H9 (cell line): ENCODE measurements at regions not wholly inside any gene's neighbourhood (a gene's known extent, or its start where the extent isn't known, plus 50 kb on each side); places are given as distances from the start of the nearest gene placed in this dataset.

Experiments used
- DNase-seq: peaks from one replicate; pipeline ENCODE4 v3.0.0-alpha.2; 2017
- H2AFZ ChIP-seq: one replicate; pipeline ENCODE4 v1.6.1; 2013; ENCODE audit warnings: mild to moderate bottlenecking, low read length, control low read depth, moderate library complexity
- H2AK5ac ChIP-seq: 2 replicates; pipeline ENCODE4 v1.6.1; 2013; ENCODE audit warnings: low read length, control low read depth, mixed read lengths; ENCODE audit not compliant: insufficient read length
- H2BK120ac ChIP-seq: one replicate; pipeline ENCODE4 v1.6.1; 2013; ENCODE audit warnings: low read depth, mild to moderate bottlenecking, low read length, control low read depth, inconsistent platforms; ENCODE audit not compliant: poor library complexity, severe bottlenecking
- H2BK12ac ChIP-seq: 2 replicates; pipeline ENCODE4 v1.6.1; 2013; ENCODE audit warnings: low read length, control low read depth, mixed read lengths, low read depth; ENCODE audit not compliant: insufficient read length
- H2BK15ac ChIP-seq: 2 replicates; pipeline ENCODE4 v1.6.1; 2013; ENCODE audit warnings: low read depth, low read length, control low read depth
- H2BK20ac ChIP-seq: one replicate; pipeline ENCODE4 v1.6.1; 2013; ENCODE audit warnings: low read depth, mild to moderate bottlenecking, low read length, control low read depth, inconsistent platforms; ENCODE audit not compliant: poor library complexity, severe bottlenecking
- H2BK5ac ChIP-seq: 2 replicates; pipeline ENCODE4 v1.6.1; 2013; ENCODE audit warnings: low read length, control low read depth, mixed read lengths; ENCODE audit not compliant: insufficient read length
- H3K14ac ChIP-seq: 2 replicates; pipeline ENCODE4 v1.6.1; 2013; ENCODE audit warnings: low read length, control low read depth; ENCODE audit not compliant: insufficient read depth
- H3K18ac ChIP-seq: 2 replicates; pipeline ENCODE4 v1.6.1; 2013; ENCODE audit warnings: low read depth, mild to moderate bottlenecking, mixed read lengths, low read length, control low read depth; ENCODE audit not compliant: insufficient read length
- H3K23ac ChIP-seq: 2 replicates; pipeline ENCODE4 v1.6.1; 2013; ENCODE audit warnings: low read length, control low read depth, mixed read lengths, low read depth; ENCODE audit not compliant: insufficient read length
- H3K23me2 ChIP-seq: 2 replicates; pipeline ENCODE4 v1.6.1; 2013; ENCODE audit warnings: low read depth, mild to moderate bottlenecking, mixed read lengths, low read length, control low read depth; ENCODE audit not compliant: insufficient read length, poor library complexity, severe bottlenecking
- H3K27ac ChIP-seq: 2 replicates; pipeline ENCODE4 v1.5.1; 2013; ENCODE audit warnings: low read length, control low read depth, mixed read lengths, low read depth; ENCODE audit not compliant: insufficient read length
- H3K27me3 ChIP-seq: 2 replicates; pipeline ENCODE4 v1.6.1; 2013; ENCODE audit warnings: low read length, control low read depth, inconsistent platforms; ENCODE audit not compliant: insufficient read depth
- H3K4ac ChIP-seq: 2 replicates; pipeline ENCODE4 v1.6.1; 2013; ENCODE audit warnings: low read depth, mild to moderate bottlenecking, control low read depth, inconsistent platforms, low read length, moderate library complexity
- H3K4me1 ChIP-seq: 2 replicates; pipeline ENCODE4 v1.6.1; 2013; ENCODE audit warnings: low read length, control low read depth, inconsistent platforms; ENCODE audit not compliant: insufficient read depth
- H3K4me2 ChIP-seq: 2 replicates; pipeline ENCODE4 v1.6.1; 2013; ENCODE audit warnings: low read length, control low read depth, mixed read lengths; ENCODE audit not compliant: insufficient read length, insufficient read depth
- H3K56ac ChIP-seq: 2 replicates; pipeline ENCODE4 v1.6.1; 2013; ENCODE audit warnings: low read depth, mild to moderate bottlenecking, mixed read lengths, low read length, control low read depth; ENCODE audit not compliant: insufficient read length
- H3K79me1 ChIP-seq: 2 replicates; pipeline ENCODE4 v1.6.1; 2013; ENCODE audit warnings: low read depth, mild to moderate bottlenecking, moderate library complexity, low read length, control low read depth, inconsistent platforms; ENCODE audit not compliant: insufficient read depth, poor library complexity, severe bottlenecking
- H3K79me2 ChIP-seq: 2 replicates; pipeline ENCODE4 v1.6.1; 2013; ENCODE audit warnings: low read length, control low read depth, inconsistent platforms; ENCODE audit not compliant: insufficient read depth
- H3K9ac ChIP-seq: 2 replicates; pipeline ENCODE4 v1.6.1; 2013; ENCODE audit warnings: low read length, control low read depth, mixed read lengths; ENCODE audit not compliant: insufficient read length; ENCODE audit errors: extremely low read depth
- H3K9me3 ChIP-seq: one replicate; pipeline ENCODE4 v1.6.1; 2013; ENCODE audit warnings: low read depth, low read length, inconsistent platforms; ENCODE audit not compliant: control insufficient read depth
- H3T11ph ChIP-seq: one replicate; pipeline ENCODE4 v1.6.1; 2013; ENCODE audit warnings: mild to moderate bottlenecking, low read length, control low read depth, inconsistent platforms
- H4K20me1 ChIP-seq: one replicate; pipeline ENCODE4 v1.6.1; 2013; ENCODE audit not compliant: control insufficient read depth, insufficient read length, insufficient read depth
- H4K5ac ChIP-seq: 2 replicates; pipeline ENCODE4 v1.6.1; 2013; ENCODE audit warnings: low read depth, mild to moderate bottlenecking, mixed read lengths, low read length, control low read depth; ENCODE audit not compliant: insufficient read length
- H4K8ac ChIP-seq: replicated peaks from 2 replicates; pipeline ENCODE4 v1.6.1; 2013; ENCODE audit warnings: low read length, control low read depth, mixed read lengths, low read depth; ENCODE audit not compliant: insufficient read length
- H4K91ac ChIP-seq: 2 replicates; pipeline ENCODE4 v1.6.1; 2013; ENCODE audit warnings: low read depth, mild to moderate bottlenecking, moderate library complexity, mixed read lengths, low read length, control low read depth; ENCODE audit not compliant: insufficient read length
- H3K27ac Mint-ChIP-seq, 3 experiments: 2 replicates in 2 of 3; 3 replicates in 1 of 3; pipeline ENCODE4 v1.8.0; 2020 to 2021; ENCODE audit warnings: mixed read lengths in 3 of 3, mild to moderate bottlenecking in 1 of 3, moderate library complexity in 1 of 3
- H3K27me3 Mint-ChIP-seq: 2 replicates; pipeline ENCODE4 v1.8.0; 2021; ENCODE audit warnings: low read depth, mild to moderate bottlenecking, moderate library complexity, mixed read lengths
- H3K36me3 Mint-ChIP-seq, 3 experiments: 2 replicates in 2 of 3; 3 replicates in 1 of 3; pipeline ENCODE4 v1.8.0; 2020 to 2021; ENCODE audit warnings: low read depth in 3 of 3, mixed read lengths in 3 of 3; ENCODE audit not compliant: insufficient read depth in 1 of 3
- H3K4me1 Mint-ChIP-seq, 2 experiments: 2 replicates each; pipeline ENCODE4 v1.8.0; 2020; ENCODE audit warnings: mixed read lengths in 2 of 2
- H3K4me3 Mint-ChIP-seq, 2 experiments: 2 replicates in 1 of 2; 3 replicates in 1 of 2; pipeline ENCODE4 v1.8.0; 2020 to 2021; ENCODE audit warnings: mild to moderate bottlenecking in 2 of 2, mixed read lengths in 2 of 2, moderate library complexity in 1 of 2
- H3K9me3 Mint-ChIP-seq, 2 experiments: 2 replicates in 1 of 2; 3 replicates in 1 of 2; pipeline ENCODE4 v1.8.0; 2020; ENCODE audit warnings: mild to moderate bottlenecking in 2 of 2, mixed read lengths in 2 of 2, moderate library complexity in 1 of 2
- WGBS: extraction: QIAGEN DNeasy Blood & Tissue Kit; methylation state at CpG from one replicate; pipeline ENCODE4 v1.1.7; 2013; ENCODE audit warnings: missing lambda C conversion rate, low lambda C conversion rate, mixed read lengths; ENCODE audit not compliant: insufficient read length; ENCODE audit errors: extremely low coverage; 5-methylcytosine and 5-hydroxymethylcytosine counted together
- TF ChIP-seq, protein P1 (sequence below): fragments of 200-600 bp; sonication (generic); conservative IDR thresholded peaks from 3 replicates; pipeline ENCODE4 v1.8.0; 2021; ENCODE audit warnings: antibody characterized with exemption, mild to moderate bottlenecking

DNA sequence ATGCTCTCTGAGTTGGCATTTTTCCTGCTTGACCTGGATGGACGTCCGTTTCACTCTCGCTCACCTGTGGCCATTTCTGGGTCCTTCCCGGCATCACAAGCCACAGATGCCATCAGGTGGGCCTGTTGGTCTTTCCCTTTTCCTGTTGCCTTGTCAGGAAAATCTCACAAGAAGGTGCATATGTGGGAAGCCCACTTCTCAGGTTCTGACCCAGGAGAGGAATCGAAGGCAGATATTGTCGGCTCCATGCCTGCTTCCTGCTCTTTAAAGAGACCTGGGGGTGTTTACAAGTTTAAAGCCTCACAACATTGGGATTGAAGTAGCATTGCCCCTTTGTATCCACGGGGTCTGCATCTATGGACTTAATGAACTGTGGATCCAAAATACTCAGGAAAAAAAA is 357.9 kb downstream of the RPS24 start:
- Histone ChIP-seq H3K27ac (no peak overlapping the region), H2BK5ac (no peak overlapping the region), H4K5ac (no peak overlapping the region), H3K4me1 (no peaks in the 10 kb centered on the region), H4K8ac (no peak overlapping the region), H2AK5ac (no peak overlapping the region), H3K56ac (no peak overlapping the region), H3K23me2 (no peaks in the 10 kb centered on the region), H3K14ac (no peak overlapping the region), H3K9me3 (no peaks in the 10 kb centered on the region), H2AFZ (no peak overlapping the region), H3T11ph (no peak overlapping the region), H4K20me1 (no peaks in the 10 kb centered on the region), H4K91ac (no peak overlapping the region), H3K79me2 (no peaks in the 10 kb centered on the region), H3K79me1 (no peaks in the 10 kb centered on the region), H3K9ac (no peak overlapping the region), H2BK120ac (no peak overlapping the region), H3K4me2 (no peak overlapping the region), H3K27me3 (no peaks in the 10 kb centered on the region), H2BK15ac (no peak overlapping the region), H3K18ac (no peak overlapping the region), H2BK20ac (no peak overlapping the region), H3K23ac (no peak overlapping the region), H3K4ac (no peak overlapping the region), H2BK12ac (no peak overlapping the region)
- TF ChIP-seq, protein P1, sequence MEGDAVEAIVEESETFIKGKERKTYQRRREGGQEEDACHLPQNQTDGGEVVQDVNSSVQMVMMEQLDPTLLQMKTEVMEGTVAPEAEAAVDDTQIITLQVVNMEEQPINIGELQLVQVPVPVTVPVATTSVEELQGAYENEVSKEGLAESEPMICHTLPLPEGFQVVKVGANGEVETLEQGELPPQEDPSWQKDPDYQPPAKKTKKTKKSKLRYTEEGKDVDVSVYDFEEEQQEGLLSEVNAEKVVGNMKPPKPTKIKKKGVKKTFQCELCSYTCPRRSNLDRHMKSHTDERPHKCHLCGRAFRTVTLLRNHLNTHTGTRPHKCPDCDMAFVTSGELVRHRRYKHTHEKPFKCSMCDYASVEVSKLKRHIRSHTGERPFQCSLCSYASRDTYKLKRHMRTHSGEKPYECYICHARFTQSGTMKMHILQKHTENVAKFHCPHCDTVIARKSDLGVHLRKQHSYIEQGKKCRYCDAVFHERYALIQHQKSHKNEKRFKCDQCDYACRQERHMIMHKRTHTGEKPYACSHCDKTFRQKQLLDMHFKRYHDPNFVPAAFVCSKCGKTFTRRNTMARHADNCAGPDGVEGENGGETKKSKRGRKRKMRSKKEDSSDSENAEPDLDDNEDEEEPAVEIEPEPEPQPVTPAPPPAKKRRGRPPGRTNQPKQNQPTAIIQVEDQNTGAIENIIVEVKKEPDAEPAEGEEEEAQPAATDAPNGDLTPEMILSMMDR: no peak
- WGBS: no CpG with 5 or more reads among the region's 7 CpGs
- Mint-ChIP-seq H3K4me3 (no peak overlapping the region), H3K27ac (no peak overlapping the region; a peak in 1 of 7 replicates), H3K27me3 (peaks cover 12% of the 10 kb centered on the region), H3K9me3 (no peaks in the 10 kb centered on the region; a peak in 1 of 5 replicates), H3K36me3 (no peaks in the 10 kb centered on the region), H3K4me1 (peaks cover under 1% of the 10 kb centered on the region in 2 experiments; a peak in 2 of 4 replicates)
- DNase-seq: no peak
